ENCODE measurements at regions not wholly inside any gene's neighbourhood (a gene's known extent, or its start where the extent isn't known, plus 50 kb on each side); places are given as distances from the start of the nearest gene placed in this dataset.

DNA sequence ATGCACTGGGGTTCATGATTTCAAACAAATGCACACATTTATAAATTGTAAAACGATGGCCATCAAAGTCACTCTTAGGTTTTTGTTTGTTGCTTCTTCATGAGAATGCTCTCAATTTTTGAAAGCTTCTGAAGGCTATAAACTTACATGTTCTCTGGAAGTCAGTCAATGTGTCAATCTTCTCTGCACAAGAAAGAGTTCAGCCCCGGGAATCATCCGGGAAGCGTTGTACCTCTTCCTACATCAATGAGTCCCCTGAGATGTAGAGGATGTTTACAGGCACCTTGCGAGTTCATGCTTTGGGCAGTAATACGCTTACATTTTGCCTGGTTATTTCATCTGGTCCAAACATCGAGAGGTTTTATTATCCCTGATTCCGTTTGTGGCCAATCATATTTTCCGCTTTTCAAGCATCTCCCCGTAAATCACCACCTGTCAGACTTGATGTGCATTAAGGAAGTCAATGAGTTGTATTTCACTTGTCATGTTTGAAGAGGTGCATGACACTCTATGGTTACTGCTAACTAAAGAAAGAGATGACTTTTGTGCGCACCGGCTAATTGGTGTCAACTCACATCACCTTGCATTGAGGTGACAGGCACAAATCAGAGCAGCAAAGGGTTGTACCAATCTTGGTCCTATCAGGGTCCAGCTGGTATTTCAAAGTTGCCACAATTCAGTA lies 750.7 kb downstream of the SORCS3 start:
- TF ChIP-seq, protein P1, sequence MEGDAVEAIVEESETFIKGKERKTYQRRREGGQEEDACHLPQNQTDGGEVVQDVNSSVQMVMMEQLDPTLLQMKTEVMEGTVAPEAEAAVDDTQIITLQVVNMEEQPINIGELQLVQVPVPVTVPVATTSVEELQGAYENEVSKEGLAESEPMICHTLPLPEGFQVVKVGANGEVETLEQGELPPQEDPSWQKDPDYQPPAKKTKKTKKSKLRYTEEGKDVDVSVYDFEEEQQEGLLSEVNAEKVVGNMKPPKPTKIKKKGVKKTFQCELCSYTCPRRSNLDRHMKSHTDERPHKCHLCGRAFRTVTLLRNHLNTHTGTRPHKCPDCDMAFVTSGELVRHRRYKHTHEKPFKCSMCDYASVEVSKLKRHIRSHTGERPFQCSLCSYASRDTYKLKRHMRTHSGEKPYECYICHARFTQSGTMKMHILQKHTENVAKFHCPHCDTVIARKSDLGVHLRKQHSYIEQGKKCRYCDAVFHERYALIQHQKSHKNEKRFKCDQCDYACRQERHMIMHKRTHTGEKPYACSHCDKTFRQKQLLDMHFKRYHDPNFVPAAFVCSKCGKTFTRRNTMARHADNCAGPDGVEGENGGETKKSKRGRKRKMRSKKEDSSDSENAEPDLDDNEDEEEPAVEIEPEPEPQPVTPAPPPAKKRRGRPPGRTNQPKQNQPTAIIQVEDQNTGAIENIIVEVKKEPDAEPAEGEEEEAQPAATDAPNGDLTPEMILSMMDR (conservative IDR thresholded peaks at IDR 0.05; ENCODE audit: low read depth, low read length) = no peak
- TF ChIP-seq POLR2A (IDR thresholded peaks at IDR 0.05; ENCODE audit: low read depth, low read length) = no peak
